NOMO-1 treated with dmso at 0.1 percent for 144 hours (cell line): ENCODE measurements at regions not wholly inside any gene's neighbourhood (a gene's known extent, or its start where the extent isn't known, plus 50 kb on each side); places are given as distances from the start of the nearest gene placed in this dataset.

Experiments used
- DNase-seq: peaks from one replicate; lab custom pipeline; 2025; ENCODE audit not compliant: unreplicated experiment; lab: John Stamatoyannopoulos, UW

- DNase-seq: no peak
Measured at GRCh38 chr10:130778166-130778545, 533.4 kb downstream of the TCERG1L start.

GRCh38 chr10:130780763-130781162 lies 530.8 kb downstream of the TCERG1L start:
- no peak for DNase-seq

- DNase-seq: no peak
Measured at GRCh38 chr10:130781206-130781605, 530.3 kb downstream of the TCERG1L start.

- no peak for DNase-seq
Measured at GRCh38 chr10:130781623-130782022, 529.9 kb downstream of the TCERG1L start.

- DNase-seq: no peak
Measured at GRCh38 chr10:130782467-130782866, 529.1 kb downstream of the TCERG1L start.

- DNase-seq: no peak
Measured at GRCh38 chr10:130784326-130784725, 527.2 kb downstream of the TCERG1L start.

GRCh38 chr10:130786365-130786966 lies 525.1 kb downstream of the TCERG1L start:
- no peak for DNase-seq

- no peak for DNase-seq
Measured at GRCh38 chr10:130787243-130787642, 524.3 kb downstream of the TCERG1L start.

- DNase-seq: no peak
Measured at GRCh38 chr10:130787821-130788220, 523.7 kb downstream of the TCERG1L start.

- DNase-seq: no peak
Measured at GRCh38 chr10:130790339-130790738, 521.2 kb downstream of the TCERG1L start.

GRCh38 chr10:130792096-130792845 lies 519.2 kb downstream of the TCERG1L start:
- DNase-seq: no peak

- no peak for DNase-seq
Measured at GRCh38 chr10:130795819-130796218, 515.7 kb downstream of the TCERG1L start.

- DNase-seq: no peak
Measured at GRCh38 chr10:130799532-130799931, 512.0 kb downstream of the TCERG1L start.

GRCh38 chr10:130800281-130800680 lies 511.2 kb downstream of the TCERG1L start:
- no peak for DNase-seq

- DNase-seq: no peak
Measured at GRCh38 chr10:130801276-130801675, 510.2 kb downstream of the TCERG1L start.

- no peak for DNase-seq
Measured at GRCh38 chr10:130801784-130802183, 509.7 kb downstream of the TCERG1L start.

GRCh38 chr10:130802301-130802700 lies 509.2 kb downstream of the TCERG1L start:
- no peak for DNase-seq

- no peak for DNase-seq
Measured at GRCh38 chr10:130804281-130804680, 507.2 kb downstream of the TCERG1L start.

- no peak for DNase-seq
Measured at GRCh38 chr10:130804778-130805634, 506.5 kb downstream of the TCERG1L start.

GRCh38 chr10:130805635-130806030 lies 505.9 kb downstream of the TCERG1L start:
- no peak for DNase-seq

GRCh38 chr10:130806426-130806825 lies 505.1 kb downstream of the TCERG1L start:
- no peak for DNase-seq

- no peak for DNase-seq
Measured at GRCh38 chr10:130807096-130807495, 504.4 kb downstream of the TCERG1L start.
